ENCODE measurements at regions not wholly inside any gene's neighbourhood (a gene's known extent, or its start where the extent isn't known, plus 50 kb on each side); places are given as distances from the start of the nearest gene placed in this dataset.
"Not testable (repeated sequence)": the region's sequence is repeated elsewhere in the genome, so short reads cannot be mapped to it uniquely, and the experiment has no call there.

GRCh38 chr14:19204827-19205226, 229.3 kb downstream of the POTEG start:
- WGBS, 2 donors: 34 to 55% methylated on average over 2 of the region's 2 CpGs
- intact Hi-C loops (cut with DNase I; ENCODE audit: low total_unique reads); H3K4me3 ChIP-seq (ENCODE audit: low read depth, poor library complexity, severe bottlenecking); DNase-seq (ENCODE audit: low spot score in 2 of 2): not testable (repeated sequence)

GRCh38 chr14:19216480-19216879, 217.7 kb downstream of the POTEG start:
- intact Hi-C loops (cut with DNase I; ENCODE audit: low total_unique reads): not testable (repeated sequence)
- 80 to 89% methylated on average over 5 of the region's 9 CpGs for WGBS, 2 donors

GRCh38 chr14:19219423-19219822, 214.7 kb downstream of the POTEG start:
- H3K4me3 ChIP-seq (ENCODE audit: low read depth, poor library complexity, severe bottlenecking); DNase-seq (ENCODE audit: low spot score in 2 of 2); intact Hi-C loops (cut with DNase I; ENCODE audit: low total_unique reads): not testable (repeated sequence)
- WGBS, 2 donors: 60 to 64% methylated on average over 3 of the region's 3 CpGs

More at GRCh38 chr14:19216480-19216879, 217.7 kb downstream of the POTEG start:
- DNase-seq (ENCODE audit: low spot score in 2 of 2); H3K4me3 ChIP-seq (ENCODE audit: low read depth, poor library complexity, severe bottlenecking): not testable (repeated sequence)

- WGBS, 2 donors: 82 to 83% methylated on average over 4 to 6 of the region's 7 CpGs
- DNase-seq (ENCODE audit: low spot score in 2 of 2); intact Hi-C loops (cut with DNase I; ENCODE audit: low total_unique reads); H3K4me3 ChIP-seq (ENCODE audit: low read depth, poor library complexity, severe bottlenecking): not testable (repeated sequence)
Measured at GRCh38 chr14:19231421-19231820, 202.7 kb downstream of the POTEG start.

- DNase-seq (ENCODE audit: low spot score in 2 of 2); H3K4me3 ChIP-seq (ENCODE audit: low read depth, poor library complexity, severe bottlenecking); intact Hi-C loops (cut with DNase I; ENCODE audit: low total_unique reads): not testable (repeated sequence)
Measured at GRCh38 chr14:19234059-19234458, 200.1 kb downstream of the POTEG start.

- H3K4me3 ChIP-seq (ENCODE audit: low read depth, poor library complexity, severe bottlenecking); DNase-seq (ENCODE audit: low spot score in 2 of 2); intact Hi-C loops (cut with DNase I; ENCODE audit: low total_unique reads): not testable (repeated sequence)
- no CpG with 5 or more reads among the region's 2 CpGs for WGBS, 2 donors
Measured at GRCh38 chr14:19237656-19238055, 196.5 kb downstream of the POTEG start.

GRCh38 chr14:19238584-19238983, 195.6 kb downstream of the POTEG start:
- DNase-seq (ENCODE audit: low spot score in 2 of 2); intact Hi-C loops (cut with DNase I; ENCODE audit: low total_unique reads); H3K4me3 ChIP-seq (ENCODE audit: low read depth, poor library complexity, severe bottlenecking): not testable (repeated sequence)
- WGBS, 2 donors: no CpG with 5 or more reads among the region's 3 CpGs

GRCh38 chr14:19239981-19240380, 194.2 kb downstream of the POTEG start:
- H3K4me3 ChIP-seq (ENCODE audit: low read depth, poor library complexity, severe bottlenecking); intact Hi-C loops (cut with DNase I; ENCODE audit: low total_unique reads); DNase-seq (ENCODE audit: low spot score in 2 of 2): not testable (repeated sequence)
- WGBS, 2 donors: 84% methylated on average over 5 of the region's 15 CpGs; no CpG with 5 or more reads in 1 of the 2 donors

GRCh38 chr14:19240387-19240786, 193.8 kb downstream of the POTEG start:
- H3K4me3 ChIP-seq (ENCODE audit: low read depth, poor library complexity, severe bottlenecking); DNase-seq (ENCODE audit: low spot score in 2 of 2); intact Hi-C loops (cut with DNase I; ENCODE audit: low total_unique reads): not testable (repeated sequence)
- WGBS, 2 donors: 72 to 84% methylated on average over 16 to 19 of the region's 21 CpGs

GRCh38 chr14:19241451-19241850, 192.7 kb downstream of the POTEG start:
- WGBS, 2 donors: 71 to 89% methylated on average over 7 to 9 of the region's 15 CpGs
- intact Hi-C loops (cut with DNase I; ENCODE audit: low total_unique reads); DNase-seq (ENCODE audit: low spot score in 2 of 2); H3K4me3 ChIP-seq (ENCODE audit: low read depth, poor library complexity, severe bottlenecking): not testable (repeated sequence)

- intact Hi-C loops (cut with DNase I; ENCODE audit: low total_unique reads); H3K4me3 ChIP-seq (ENCODE audit: low read depth, poor library complexity, severe bottlenecking); DNase-seq (ENCODE audit: low spot score in 2 of 2): not testable (repeated sequence)
- 69% methylated on average over 5 of the region's 15 CpGs; no CpG with 5 or more reads in 1 of the 2 donors for WGBS, 2 donors
Measured at GRCh38 chr14:19242529-19242928, 191.6 kb downstream of the POTEG start.

GRCh38 chr14:19266908-19267307, 167.2 kb downstream of the POTEG start:
- WGBS, 2 donors: 53 to 69% methylated on average over 3 to 11 of the region's 40 CpGs
- H3K4me3 ChIP-seq (ENCODE audit: low read depth, poor library complexity, severe bottlenecking); DNase-seq (ENCODE audit: low spot score in 2 of 2); intact Hi-C loops (cut with DNase I; ENCODE audit: low total_unique reads): not testable (repeated sequence)

- DNase-seq (ENCODE audit: low spot score in 2 of 2): peak in 1 of 2 donors; percentile 86
- 84 to 91% methylated on average over 8 to 16 of the region's 16 CpGs for WGBS, 2 donors
- H3K4me3 ChIP-seq (ENCODE audit: low read depth, poor library complexity, severe bottlenecking); intact Hi-C loops (cut with DNase I; ENCODE audit: low total_unique reads): not testable (repeated sequence)
Measured at GRCh38 chr14:19267636-19268035, 166.5 kb downstream of the POTEG start.

GRCh38 chr14:19268047-19268627, 166.0 kb downstream of the POTEG start:
- DNase-seq (ENCODE audit: low spot score in 2 of 2); H3K4me3 ChIP-seq (ENCODE audit: low read depth, poor library complexity, severe bottlenecking); intact Hi-C loops (cut with DNase I; ENCODE audit: low total_unique reads): not testable (repeated sequence)
- WGBS, 2 donors: 88% methylated on average over 6 of the region's 21 CpGs; no CpG with 5 or more reads in 1 of the 2 donors

GRCh38 chr14:19272235-19272634, 161.9 kb downstream of the POTEG start:
- DNase-seq (ENCODE audit: low spot score in 2 of 2); H3K4me3 ChIP-seq (ENCODE audit: low read depth, poor library complexity, severe bottlenecking); intact Hi-C loops (cut with DNase I; ENCODE audit: low total_unique reads): not testable (repeated sequence)
- no CpG with 5 or more reads among the region's 1 CpG for WGBS, 2 donors

GRCh38 chr14:19289669-19290068, 144.5 kb downstream of the POTEG start:
- intact Hi-C loops (cut with DNase I; ENCODE audit: low total_unique reads); H3K4me3 ChIP-seq (ENCODE audit: low read depth, poor library complexity, severe bottlenecking): not testable (repeated sequence)
- peak in 1 of 2 donors; percentile 7 for DNase-seq (ENCODE audit: low spot score in 2 of 2)
- 87 to 90% methylated on average over 3 of the region's 3 CpGs for WGBS, 2 donors

All from lower leg skin (tissue), 3 donors.